COLO668 (cell line): ENCODE measurements at regions not wholly inside any gene's neighbourhood (a gene's known extent, or its start where the extent isn't known, plus 50 kb on each side); places are given as distances from the start of the nearest gene placed in this dataset.

Experiments used
- DNase-seq: peaks from one replicate; lab custom pipeline; 2025; ENCODE audit not compliant: unreplicated experiment; lab: John Stamatoyannopoulos, UW

DNA sequence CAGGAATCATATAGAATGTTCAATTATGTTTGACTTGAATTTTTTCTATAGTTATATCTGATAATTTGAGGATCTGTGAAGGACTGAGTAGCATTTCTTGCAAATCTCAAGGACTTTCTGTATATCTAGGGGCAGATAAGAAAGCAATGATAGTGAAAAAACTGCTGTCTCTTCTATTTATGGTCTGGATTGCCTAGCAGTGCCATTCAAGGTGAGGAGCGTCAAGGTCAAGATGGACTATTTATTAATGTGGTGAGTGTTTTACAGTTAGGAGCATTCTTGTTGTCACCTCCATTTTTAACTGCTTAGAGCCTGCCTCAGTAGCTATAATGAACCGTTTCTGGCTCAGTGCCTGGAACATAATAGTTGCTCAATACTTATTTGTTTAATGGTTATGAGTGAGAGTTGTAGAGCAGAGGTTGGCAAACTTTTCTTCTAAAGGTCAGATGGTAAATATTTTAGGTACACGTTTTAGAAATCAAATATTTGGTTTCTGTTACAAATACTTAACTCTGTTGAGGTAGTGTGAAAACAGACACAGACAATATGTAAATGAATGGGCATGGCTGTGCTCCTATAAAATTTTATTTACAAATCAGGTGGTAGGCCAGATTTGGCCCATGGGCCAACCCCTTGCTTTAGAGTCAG, 523.2 kb upstream of the IGFBP7 start:
- no peak for DNase-seq

DNA sequence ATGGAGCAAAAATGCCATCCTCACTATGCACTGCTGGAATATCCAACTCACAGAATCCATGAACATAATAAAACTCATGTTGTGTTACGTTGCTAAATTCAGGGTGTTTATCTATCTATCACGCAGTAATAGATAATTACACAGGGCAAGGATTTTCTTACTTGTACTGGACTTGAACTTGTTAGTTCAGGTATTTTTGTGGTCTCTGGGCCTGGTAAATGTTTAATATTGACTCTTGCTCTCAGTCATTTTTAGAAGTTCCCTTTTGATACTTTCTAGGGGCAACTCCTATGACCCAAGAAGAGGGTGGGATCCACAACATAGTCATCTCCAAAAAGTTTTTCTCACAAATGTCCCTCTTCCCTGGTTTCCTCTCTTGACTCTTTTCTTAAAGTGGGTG, 522.4 kb upstream of the IGFBP7 start:
- no peak for DNase-seq

DNA sequence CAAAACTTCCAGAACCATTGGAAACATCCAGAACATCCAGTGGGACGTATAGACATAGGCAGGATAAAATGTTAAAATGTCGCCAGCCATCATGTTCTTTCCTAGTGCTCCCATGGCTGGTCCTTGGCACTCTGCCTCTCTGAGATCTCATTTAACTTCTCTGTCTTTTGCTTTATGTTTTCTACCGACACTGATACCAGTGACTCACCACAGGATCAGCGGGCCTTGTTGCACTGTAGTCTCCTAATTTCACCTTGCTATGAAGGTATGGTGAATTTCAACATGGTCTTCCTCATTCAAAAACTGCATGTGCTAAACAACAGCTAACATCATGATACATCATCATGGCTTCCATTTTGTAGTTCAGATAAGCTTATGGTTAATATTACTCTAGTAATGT, 521.0 kb upstream of the IGFBP7 start:
- no peak for DNase-seq

DNA sequence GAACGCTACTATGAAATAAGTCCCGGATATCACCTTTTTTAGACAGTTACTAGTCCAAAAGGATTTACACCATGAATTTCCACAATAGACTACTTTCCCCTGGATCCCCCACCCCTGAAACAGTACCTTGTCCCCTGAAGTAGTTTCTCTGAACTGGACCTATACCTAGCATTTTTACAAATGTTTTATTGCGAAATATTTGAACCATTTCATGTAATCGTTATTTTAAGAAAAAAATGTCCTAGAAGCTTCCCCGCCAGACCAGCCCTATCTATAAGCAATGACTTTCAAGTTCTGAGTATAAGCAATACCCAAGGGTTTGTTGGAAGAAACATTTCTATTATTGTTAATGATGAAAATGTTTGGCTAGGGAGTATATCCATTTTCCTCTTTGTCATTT, 517.8 kb upstream of the IGFBP7 start:
- DNase-seq, result no peak

DNA sequence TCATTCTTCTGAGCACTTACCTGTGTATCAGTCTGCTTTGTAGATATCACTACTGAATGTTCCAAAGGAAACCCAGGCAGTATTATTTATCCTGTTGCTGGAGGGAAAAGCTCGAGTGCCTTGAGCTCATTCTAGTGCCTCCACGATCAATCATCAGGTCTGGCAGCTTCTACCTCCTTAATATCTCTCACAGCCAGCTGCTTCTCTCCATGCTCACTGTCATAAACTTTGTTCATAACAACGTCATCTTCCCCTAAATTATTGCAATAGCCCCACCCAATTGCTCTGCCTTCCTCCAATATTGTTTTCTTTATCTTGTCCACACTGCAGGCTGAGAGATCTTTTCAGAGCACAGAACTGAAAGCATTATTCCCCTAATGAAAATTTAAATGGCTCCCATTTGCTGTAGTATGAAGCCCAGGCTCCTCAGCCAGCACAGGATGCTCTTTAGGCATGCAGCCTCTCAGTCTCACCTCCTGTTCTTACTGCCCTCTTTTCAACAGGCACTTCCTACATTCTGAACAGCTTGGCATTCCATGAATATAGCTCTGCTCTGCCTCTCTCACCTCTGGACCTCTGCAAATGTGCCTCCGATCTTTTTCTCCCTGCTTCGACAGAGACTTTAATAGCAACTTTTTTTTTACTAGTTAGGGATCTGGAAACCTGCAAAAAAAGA, 504.2 kb upstream of the IGFBP7 start:
- no peak for DNase-seq

DNA sequence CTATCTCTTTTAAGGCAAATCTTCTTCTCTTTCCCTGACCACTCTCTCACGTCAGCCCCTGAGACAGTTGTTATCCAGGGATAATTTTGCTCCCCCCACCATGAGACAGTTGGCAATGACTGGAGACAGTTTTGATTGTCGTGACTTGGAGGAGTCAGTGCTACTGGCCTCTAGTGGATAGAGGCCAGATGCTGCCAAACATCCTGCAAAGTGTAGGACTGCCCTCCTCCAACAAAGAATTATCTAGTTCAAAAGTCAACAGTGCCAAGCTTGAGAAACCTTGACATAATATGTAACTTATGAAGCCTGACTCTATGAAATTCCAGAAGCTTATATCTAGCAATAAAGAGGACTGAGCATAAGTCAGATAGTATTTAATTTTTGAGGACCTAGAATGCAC, 502.1 kb upstream of the IGFBP7 start:
- DNase-seq, result no peak

DNA sequence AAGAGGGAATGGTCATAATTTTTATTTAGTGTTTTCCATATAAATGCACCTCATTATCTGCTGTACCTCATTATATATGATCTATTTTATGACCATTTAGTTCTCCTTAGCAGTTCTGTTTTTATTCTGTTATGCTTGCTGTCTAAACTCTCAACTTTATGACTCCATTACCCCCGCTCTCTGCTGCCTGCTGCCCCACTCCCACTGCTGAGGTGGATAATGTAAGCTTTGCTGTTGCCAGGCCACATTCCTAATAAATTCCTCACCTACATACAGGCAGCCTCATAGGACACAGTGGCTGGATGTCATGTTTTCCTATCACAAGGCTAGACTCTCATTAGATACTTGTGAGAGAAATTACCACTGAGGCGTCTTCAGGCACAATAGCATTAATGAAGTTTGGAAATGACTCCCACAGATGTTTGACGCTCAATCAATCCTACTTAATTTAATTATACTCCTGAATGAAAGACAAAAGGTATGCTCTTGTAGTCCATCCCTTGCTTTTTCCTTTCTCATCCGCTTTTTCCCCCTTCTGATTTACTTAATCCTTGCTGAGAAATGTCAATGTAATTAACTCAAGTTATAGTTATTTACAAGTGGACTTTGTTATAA, 497.5 kb upstream of the IGFBP7 start:
- no peak for DNase-seq

DNA sequence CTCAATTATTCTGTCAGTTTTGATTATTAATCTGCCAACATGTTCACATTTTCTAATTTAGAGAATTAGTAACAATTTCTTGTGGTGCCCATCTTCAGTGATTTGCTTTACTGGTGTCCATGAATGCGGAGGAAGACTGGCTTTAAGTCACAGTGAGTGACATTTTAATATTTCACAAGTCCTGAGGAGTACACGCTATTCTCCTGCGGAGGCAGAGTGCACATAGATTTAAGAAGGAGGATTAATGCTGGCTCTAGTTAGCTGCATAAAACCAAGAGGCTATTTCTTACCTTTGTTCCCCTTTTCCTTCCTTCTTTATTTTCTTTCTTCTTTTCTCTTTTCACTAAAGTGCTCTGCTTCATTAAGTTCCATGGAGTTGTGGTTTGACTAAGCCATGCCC, 495.2 kb upstream of the IGFBP7 start:
- no peak for DNase-seq

DNA sequence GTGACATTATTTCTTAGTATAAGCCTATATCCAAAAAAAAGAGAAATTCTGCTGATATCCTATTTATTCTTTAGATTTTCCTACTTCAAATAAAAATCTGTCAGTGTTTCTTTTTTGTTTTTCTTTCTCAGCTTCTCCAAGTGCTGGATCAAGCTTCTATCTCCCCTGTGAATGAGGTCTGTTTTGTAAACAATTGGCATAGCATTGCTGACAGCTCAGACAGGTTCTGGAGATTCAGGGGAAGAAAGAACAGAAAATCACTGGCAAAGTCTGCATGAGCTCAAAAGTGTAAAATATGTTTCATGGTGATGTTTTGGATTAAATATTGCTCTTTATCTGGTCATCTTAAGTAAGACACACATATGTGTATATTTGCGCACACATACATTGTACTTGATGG, 492.0 kb upstream of the IGFBP7 start:
- no peak for DNase-seq

DNA sequence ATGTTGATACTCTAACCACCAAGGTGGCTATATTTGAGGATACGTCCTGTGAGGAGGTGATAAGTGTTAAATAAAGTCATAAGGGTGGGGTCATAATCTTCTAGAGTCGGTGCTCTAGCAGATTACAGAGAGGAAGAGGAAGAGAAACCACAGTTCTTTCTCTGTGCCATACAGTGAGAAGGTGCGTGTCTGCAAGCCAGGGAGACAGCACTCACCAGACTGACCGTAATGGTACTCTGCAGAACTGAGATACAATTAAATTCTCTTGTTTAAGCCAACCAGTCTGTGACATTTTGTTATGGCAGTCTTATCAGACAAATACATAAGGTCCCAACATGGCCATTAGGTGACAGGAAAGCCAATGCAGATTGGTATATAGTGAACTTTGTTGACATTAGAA, 480.9 kb upstream of the IGFBP7 start:
- no peak for DNase-seq

DNA sequence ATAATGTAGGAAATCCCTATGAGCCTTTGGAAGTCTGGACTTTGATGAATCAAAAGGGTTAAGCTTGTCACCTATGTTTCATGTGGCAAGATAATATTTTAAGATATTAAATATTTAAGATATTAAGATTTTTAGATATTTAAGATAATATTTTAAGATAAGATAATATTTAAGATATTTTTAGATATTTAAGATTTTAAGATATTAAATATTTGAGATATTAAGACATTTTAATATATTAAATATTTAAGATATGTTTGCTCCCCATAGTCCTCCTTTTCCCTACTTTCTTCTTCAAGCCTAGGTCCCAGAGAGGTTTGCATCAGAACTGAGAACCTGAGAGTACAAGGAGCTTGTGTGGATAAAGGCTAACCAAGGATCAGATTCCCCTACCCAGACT, 478.4 kb upstream of the IGFBP7 start:
- no peak for DNase-seq

DNA sequence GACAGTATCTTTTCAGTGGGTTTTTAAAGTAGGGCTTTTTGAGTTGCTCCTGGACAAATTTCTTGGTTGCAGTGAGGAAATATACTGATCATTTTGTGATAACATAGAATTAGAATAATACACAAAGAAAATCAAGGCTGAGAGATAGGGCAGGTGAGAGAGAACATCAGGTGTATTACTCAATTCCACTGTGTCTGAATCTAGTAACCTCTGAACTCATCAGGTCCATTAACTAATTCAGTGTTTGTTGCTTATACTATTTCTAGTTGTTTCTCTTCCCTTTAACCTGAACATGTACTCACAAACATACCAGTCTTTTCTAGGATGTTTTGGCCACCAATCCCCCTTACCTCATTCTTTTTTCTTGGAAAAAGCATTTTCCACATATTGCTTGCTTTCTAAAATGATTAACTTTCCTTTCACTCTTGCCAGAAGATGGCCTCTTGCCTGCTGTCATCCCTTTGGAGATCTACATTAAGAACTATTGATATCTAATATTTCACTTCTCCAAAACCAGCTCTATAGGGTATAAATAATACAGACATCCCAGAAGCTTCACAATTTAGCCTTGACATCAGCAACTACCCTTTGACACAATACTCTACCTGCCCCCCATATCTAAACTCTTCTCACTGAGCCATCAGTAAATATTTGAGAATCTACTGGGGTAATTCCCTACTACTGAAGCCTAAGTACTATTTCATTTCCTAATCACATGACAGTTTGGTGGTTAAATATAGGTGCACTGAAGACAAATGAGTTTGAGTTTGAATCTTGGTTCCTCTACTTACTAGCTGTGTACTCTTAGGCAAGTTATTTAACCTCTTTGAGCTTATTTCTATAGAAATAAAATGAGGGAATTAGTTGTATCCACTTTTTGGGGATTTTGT, 470.8 kb upstream of the IGFBP7 start:
- DNase-seq, result no peak

DNA sequence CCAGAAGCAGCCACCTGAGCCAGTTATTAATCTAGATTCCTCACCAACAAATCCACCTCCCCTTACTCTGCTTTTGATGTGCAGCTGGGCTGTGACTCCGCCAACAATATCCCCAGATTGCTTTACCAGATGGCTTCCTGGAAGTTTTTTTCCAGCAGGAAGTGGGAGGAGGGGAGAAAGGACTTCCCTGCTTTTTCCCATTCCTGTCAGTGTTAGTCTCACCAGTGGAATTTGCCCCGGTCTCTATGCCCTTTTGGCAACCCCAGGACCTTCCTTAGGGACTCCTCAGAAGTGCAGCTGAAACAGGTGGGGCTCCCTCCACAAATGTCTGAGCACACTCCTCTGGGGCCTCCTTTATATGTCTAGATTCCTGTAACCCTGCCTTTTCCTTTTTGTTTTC, 465.2 kb upstream of the IGFBP7 start:
- DNase-seq, result no peak

DNA sequence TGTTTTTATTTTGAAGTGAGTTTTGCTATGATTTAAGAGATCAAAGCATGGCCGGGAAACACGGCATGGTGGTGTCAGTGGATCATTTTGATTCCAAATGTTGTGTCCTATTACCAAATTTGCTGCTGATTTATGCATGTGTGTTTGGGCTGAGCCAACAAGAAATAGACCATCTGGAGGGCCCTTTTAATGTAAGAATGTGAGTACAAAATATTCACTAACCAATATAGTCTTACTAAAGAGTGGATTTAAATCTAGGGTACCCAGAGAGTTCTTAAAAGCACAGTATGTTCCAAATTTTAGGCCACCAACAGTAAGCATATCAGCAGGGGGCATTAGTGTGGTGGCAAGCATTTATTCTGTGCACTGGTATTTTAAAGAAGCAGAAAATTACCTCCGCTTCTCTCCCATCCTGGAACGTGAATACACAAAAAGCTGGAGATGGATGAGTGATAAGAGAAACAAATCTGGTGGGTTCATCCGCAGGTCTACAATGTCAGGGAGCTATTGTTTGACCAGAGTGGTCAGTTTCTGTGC, 444.4 kb upstream of the IGFBP7 start:
- no peak for DNase-seq

DNA sequence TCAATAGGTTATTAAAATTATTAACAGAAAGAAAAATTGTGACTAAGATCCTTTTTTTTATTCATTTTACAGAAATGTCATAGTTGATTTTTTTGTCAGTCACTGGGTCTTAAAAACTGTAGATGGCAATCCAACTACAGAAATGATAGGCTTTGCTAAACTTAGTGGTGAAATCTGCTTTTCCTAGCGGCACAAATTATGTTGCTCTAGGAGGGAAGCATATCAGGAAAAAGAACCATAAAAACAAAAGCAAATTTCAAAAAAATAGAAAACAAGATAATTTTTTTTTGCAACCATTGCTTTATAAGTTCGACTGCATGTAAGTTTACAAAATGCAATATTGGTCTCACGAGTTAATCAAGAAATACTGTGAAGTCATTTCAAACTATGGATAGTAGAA, 443.5 kb upstream of the IGFBP7 start:
- DNase-seq, result no peak

DNA sequence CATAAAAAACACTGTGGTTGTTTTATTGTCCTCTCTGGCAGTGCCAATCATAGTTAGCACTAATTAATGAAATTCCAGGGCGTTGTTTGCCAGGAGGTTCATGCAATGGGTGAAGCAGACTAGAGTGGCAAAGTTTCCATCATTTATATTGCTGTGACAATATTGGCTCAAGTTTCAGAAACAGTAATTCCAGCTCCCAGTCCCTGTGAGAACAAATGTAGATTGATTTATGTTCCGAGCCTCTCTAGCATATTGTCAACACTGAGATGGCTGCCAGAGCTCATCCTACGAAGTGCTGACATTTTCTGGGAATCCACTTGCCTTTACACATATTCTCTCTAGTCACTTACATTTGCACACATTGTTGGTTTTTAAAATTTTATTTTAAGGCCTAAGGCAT, 440.0 kb upstream of the IGFBP7 start:
- DNase-seq, result peak; percentile 31

DNA sequence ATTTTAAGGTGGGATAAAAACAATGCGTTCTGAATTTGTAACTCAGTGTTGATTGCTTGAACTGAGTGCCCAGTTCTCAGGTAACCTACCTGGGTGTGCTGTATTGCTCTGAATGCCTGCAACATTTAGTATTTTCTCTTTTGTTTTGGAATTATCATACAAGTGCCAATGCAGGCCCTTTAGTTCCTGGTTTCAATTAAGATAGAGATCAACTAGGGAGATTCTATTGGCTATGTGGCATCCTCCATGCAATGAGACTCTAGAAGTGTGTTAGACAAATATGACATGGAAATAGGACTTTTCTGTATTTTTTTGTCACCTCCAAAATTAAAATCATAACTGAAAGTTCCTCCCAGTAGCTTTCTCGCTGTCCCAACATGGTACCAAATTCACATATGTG, 438.7 kb upstream of the IGFBP7 start:
- DNase-seq, result no peak

DNA sequence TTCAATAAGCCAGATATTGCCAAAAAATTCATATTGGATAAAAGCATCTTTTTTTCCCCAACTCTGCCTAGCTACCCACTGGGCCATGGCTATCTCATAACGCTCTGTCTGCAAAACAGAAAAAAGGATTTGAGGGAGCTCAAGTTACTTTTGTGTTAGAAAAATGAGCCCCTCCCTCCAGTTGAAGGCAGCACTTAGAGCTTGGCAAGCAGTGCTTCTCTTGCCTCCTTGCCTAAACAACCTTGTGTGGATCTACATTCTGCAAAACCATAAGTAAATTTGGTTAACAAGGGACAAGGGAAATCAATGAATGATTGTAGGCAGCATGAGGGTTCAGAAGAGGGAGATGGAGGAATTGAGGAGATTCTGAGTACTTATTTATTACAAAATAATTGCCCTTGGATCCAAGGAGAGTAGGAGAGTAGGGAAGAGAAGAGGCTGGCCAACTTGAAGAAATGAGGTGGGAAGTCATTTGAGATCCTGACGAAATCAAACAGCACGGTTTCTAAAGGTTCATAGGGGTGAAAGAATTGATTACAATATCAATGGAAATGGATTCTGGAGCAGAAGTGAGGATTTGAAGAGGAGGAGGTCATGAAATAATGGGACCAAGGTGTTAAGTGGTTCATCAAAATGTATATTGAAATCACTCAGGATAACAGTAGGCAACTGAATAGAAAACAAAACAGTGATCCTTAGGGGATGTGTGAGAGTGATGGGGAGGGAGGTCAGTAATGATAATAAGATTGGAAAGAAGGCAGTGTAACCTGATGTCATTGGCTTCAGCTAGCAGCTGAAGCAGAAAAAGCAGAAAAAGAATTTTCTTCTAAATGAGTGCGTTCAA, 434.8 kb upstream of the IGFBP7 start:
- DNase-seq, result no peak

DNA sequence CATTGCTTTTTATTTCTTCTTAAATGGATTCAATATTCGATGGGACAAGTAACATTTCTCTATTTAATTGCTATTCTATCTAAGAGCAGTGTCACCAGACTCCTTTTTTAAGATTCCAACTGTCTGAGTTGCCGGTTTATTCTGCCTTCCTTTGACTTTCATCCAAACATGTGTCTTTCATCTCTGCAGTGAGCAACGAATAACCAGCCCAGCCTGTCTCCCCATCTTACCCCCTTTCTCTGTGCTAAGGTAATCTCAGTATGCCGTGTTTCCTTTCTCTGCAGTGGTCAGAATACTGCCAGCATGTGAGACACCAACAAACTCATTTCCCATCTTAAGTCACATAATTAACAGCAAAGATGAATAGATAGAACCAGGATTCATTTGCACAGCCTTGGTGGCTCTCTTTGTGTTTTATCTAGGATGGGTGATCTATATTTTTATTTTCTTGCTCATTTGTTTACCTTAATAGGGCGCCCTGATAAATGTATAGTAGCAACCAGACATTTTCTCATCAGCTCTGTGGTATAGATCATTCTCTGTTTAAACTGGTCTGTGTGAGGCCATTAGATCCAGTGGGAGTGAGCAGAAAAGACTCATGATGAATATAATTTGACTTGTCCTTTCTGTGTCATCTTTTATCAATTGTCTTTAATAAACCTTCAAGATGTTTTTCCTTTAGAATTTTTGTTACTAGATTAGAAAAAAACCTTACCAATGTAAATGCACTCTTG, 394.8 kb upstream of the IGFBP7 start:
- no peak for DNase-seq

DNA sequence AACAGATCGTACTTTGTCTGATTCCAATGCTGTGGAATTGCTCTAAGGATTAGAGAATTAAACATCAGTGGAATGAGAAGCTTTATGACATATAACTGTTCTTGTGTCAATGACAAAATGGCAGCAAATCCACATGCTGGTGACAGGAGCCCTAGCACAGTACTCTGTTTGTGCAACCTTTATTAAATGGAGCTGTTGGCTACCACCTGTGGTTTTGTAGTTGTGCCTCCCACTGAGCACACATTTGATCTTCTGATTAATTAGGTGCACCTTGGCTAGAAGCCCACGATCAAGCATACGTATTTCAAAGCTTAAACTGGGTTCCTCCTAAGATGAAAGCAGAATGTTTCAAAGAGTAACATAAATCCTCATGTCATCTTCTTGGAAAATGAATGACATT, 394.0 kb upstream of the IGFBP7 start:
- DNase-seq, result peak; percentile 57
